CD14-positive monocyte (primary cell): ENCODE measurements at regions not wholly inside any gene's neighbourhood (a gene's known extent, or its start where the extent isn't known, plus 50 kb on each side); places are given as distances from the start of the nearest gene placed in this dataset.
A peak's percentile ranks its signal among the peaks of the same experiment; 100 is the strongest.

Experiments
- DNase-seq, 3 donors: peaks; one replicate each; pipeline ENCODE4 v3.0.0-alpha.2; 2011 to 2022
- H2AFZ ChIP-seq: 2 replicates; pipeline ENCODE4 v1.6.0; 2012; ENCODE audit warnings: mild to moderate bottlenecking, low read depth, low read length, inconsistent platforms; ENCODE audit not compliant: insufficient read depth, poor library complexity, severe bottlenecking
- H3K27ac ChIP-seq, 2 donors: 1 replicate in 1 of 2; 2 replicates in 1 of 2; pipeline ENCODE4 v1.5.1; 2012 to 2013; ENCODE audit warnings: low read length in 2 of 2, control low read depth in 1 of 2, inconsistent platforms in 1 of 2, low read depth in 1 of 2, mild to moderate bottlenecking in 1 of 2
- H3K27me3 ChIP-seq, 2 donors: one replicate each; pipeline versions ENCODE4 v1.6.0 to v1.6.1; 2011 to 2013; ENCODE audit warnings: low read length in 2 of 2; ENCODE audit not compliant: control insufficient read depth in 2 of 2, insufficient read depth in 2 of 2
- H3K36me3 ChIP-seq, 2 donors: replicated peaks in 1 of 2; 1 replicate in 1 of 2; 2 replicates in 1 of 2; pipeline versions ENCODE4 v1.5.1 to v1.6.1; 2012 to 2013; ENCODE audit warnings: low read length in 2 of 2, control low read depth in 1 of 2, inconsistent platforms in 1 of 2, mild to moderate bottlenecking in 1 of 2; ENCODE audit not compliant: insufficient read depth in 2 of 2, control insufficient read depth in 1 of 2
- H3K4me1 ChIP-seq, 2 donors: 1 replicate in 1 of 2; 2 replicates in 1 of 2; pipeline versions ENCODE4 v1.5.1 to v1.6.1; 2012 to 2013; ENCODE audit warnings: low read length in 2 of 2, control low read depth in 1 of 2, inconsistent platforms in 1 of 2, mild to moderate bottlenecking in 1 of 2, moderate library complexity in 1 of 2; ENCODE audit not compliant: insufficient read depth in 2 of 2, control insufficient read depth in 1 of 2
- H3K4me2 ChIP-seq: replicated peaks from 2 replicates; pipeline ENCODE3; 2012; ENCODE audit warnings: low read length, moderate library complexity, mild to moderate bottlenecking; ENCODE audit not compliant: poor library complexity, severe bottlenecking; ENCODE audit errors: extremely low read depth
- H3K4me3 ChIP-seq, 3 experiments: fragments of 200-600 bp in 1 of 3; sonication (generic) in 1 of 3; replicated peaks in 1 of 3; 1 replicate in 2 of 3; 2 replicates in 1 of 3; pipeline ENCODE4 v1.5.1; 2011 to 2013; ENCODE audit warnings: low read length in 3 of 3, mild to moderate bottlenecking in 3 of 3, control low read depth in 2 of 3, low read depth in 2 of 3, inconsistent platforms in 1 of 3, moderate library complexity in 1 of 3
- H3K79me2 ChIP-seq: 2 replicates; pipeline ENCODE4 v1.6.0; 2012; ENCODE audit warnings: mild to moderate bottlenecking, control low read depth, inconsistent platforms, low read length, moderate library complexity; ENCODE audit not compliant: insufficient read depth
- H3K9ac ChIP-seq: 2 replicates; pipeline ENCODE4 v1.6.0; 2017; ENCODE audit warnings: low read length, mild to moderate bottlenecking; ENCODE audit not compliant: insufficient read depth, poor library complexity, severe bottlenecking
- H3K9me3 ChIP-seq, 2 donors: replicated peaks in 1 of 2; 1 replicate in 1 of 2; 2 replicates in 1 of 2; pipeline versions ENCODE4 v1.5.1 to v1.6.1; 2012 to 2013; ENCODE audit warnings: low read length in 2 of 2, control low read depth in 1 of 2; ENCODE audit not compliant: control insufficient read depth in 1 of 2, insufficient read depth in 1 of 2
- H4K20me1 ChIP-seq: 2 replicates; pipeline ENCODE4 v1.6.0; 2012; ENCODE audit warnings: mild to moderate bottlenecking, low read length, control low read depth, moderate library complexity; ENCODE audit not compliant: insufficient read depth
- H3K27ac Mint-ChIP-seq, 7 donors: one replicate each; pipeline ENCODE4 v1.8.0; 2020; ENCODE audit warnings: mild to moderate bottlenecking in 7 of 7, mixed read lengths in 7 of 7, moderate library complexity in 6 of 7, inconsistent platforms in 2 of 7
- H3K27me3 Mint-ChIP-seq, 3 donors: one replicate each; pipeline ENCODE4 v1.8.0; 2021 to 2022; ENCODE audit warnings: low read depth in 3 of 3, mild to moderate bottlenecking in 3 of 3, mixed read lengths in 3 of 3, moderate library complexity in 3 of 3, inconsistent platforms in 1 of 3
- H3K36me3 Mint-ChIP-seq, 2 donors: one replicate each; pipeline ENCODE4 v1.8.0; 2020; ENCODE audit warnings: mixed read lengths in 2 of 2, inconsistent platforms in 1 of 2, mild to moderate bottlenecking in 1 of 2
- H3K4me1 Mint-ChIP-seq: one replicate; pipeline ENCODE4 v1.8.0; 2020; ENCODE audit warnings: mild to moderate bottlenecking, mixed read lengths
- H3K4me3 Mint-ChIP-seq, 2 donors: one replicate each; pipeline ENCODE4 v1.8.0; 2020; ENCODE audit warnings: mild to moderate bottlenecking in 2 of 2, mixed read lengths in 2 of 2, moderate library complexity in 1 of 2
- H3K9me3 Mint-ChIP-seq, 7 donors: one replicate each; pipeline ENCODE4 v1.8.0; 2020 to 2022; ENCODE audit warnings: mixed read lengths in 7 of 7, mild to moderate bottlenecking in 6 of 7, moderate library complexity in 6 of 7, inconsistent platforms in 2 of 7
- CTCF ChIP-seq: fragments of 200-600 bp; IDR thresholded peaks from one replicate; pipeline ENCODE4 v1.8.0; 2022; ENCODE audit warnings: antibody characterized with exemption, mild to moderate bottlenecking
- WGBS: methylation state at CpG from one replicate; pipeline ENCODE4 v1.1.5; 2013; ENCODE audit warnings: missing lambda C conversion rate; ENCODE audit not compliant: insufficient coverage; 5-methylcytosine and 5-hydroxymethylcytosine counted together
- intact Hi-C, 2 donors: fragments of 100-400 bp; cut with micrococcal nuclease; formaldehyde crosslinking; loops; one replicate each; pipeline versions ENCODE4 v1.15.0 to v1.15.1; 2023

GRCh38 chr12:127690161-127690560 is 576.8 kb upstream of the TMEM132C start:
- peak overlapping the region in 1 of 2 donors; percentile 14 for H3K4me3 Mint-ChIP-seq
- H4K20me1 ChIP-seq = no peaks in the 10 kb centered on the region
- no peak overlapping the region for H3K27ac ChIP-seq
- H3K4me3 ChIP-seq = no peak overlapping the region
- WGBS = no CpG with 5 or more reads among the region's 5 CpGs
- peaks cover 0 to 2% (median 0%) of the 10 kb centered on the region in 3 donors for H3K27me3 Mint-ChIP-seq
- H3K9ac ChIP-seq = no peak overlapping the region
- intact Hi-C loops = no loop called here
- H3K36me3 ChIP-seq = no peaks in the 10 kb centered on the region
- no peak overlapping the region for H3K4me2 ChIP-seq
- H3K9me3 Mint-ChIP-seq = peaks cover 0 to 4% (median 0%) of the 10 kb centered on the region in 7 donors
- no peaks in the 10 kb centered on the region for H3K4me1 ChIP-seq
- H3K9me3 ChIP-seq = no peaks in the 10 kb centered on the region
- no peak overlapping the region for H3K27ac Mint-ChIP-seq
- TF ChIP-seq CTCF = no peak
- H2AFZ ChIP-seq = no peak overlapping the region
- H3K27me3 ChIP-seq = no peaks in the 10 kb centered on the region
- no peaks in the 10 kb centered on the region for H3K36me3 Mint-ChIP-seq
- H3K79me2 ChIP-seq = no peaks in the 10 kb centered on the region
- no peak for DNase-seq
- H3K4me1 Mint-ChIP-seq = no peaks in the 10 kb centered on the region

GRCh38 chr12:127696963-127697362 is 570.0 kb upstream of the TMEM132C start:
- no peak overlapping the region for H3K27ac Mint-ChIP-seq
- intact Hi-C loops = no loop called here

More at GRCh38 chr12:127696963-127697362, 570.0 kb upstream of the TMEM132C start:
- H3K9ac ChIP-seq = no peak overlapping the region
- no peaks in the 10 kb centered on the region for H3K4me1 ChIP-seq
- H3K79me2 ChIP-seq = no peaks in the 10 kb centered on the region
- no peaks in the 10 kb centered on the region for H4K20me1 ChIP-seq
- no peak overlapping the region for H2AFZ ChIP-seq
- no peaks in the 10 kb centered on the region for H3K27me3 ChIP-seq
- TF ChIP-seq CTCF = no peak
- H3K9me3 ChIP-seq = peaks cover 3 to 4% of the 10 kb centered on the region in 2 donors
- no peak overlapping the region for H3K4me2 ChIP-seq
- H3K4me1 Mint-ChIP-seq = no peaks in the 10 kb centered on the region
- peaks cover 0 to 4% (median 0%) of the 10 kb centered on the region in 7 donors for H3K9me3 Mint-ChIP-seq
- no peak overlapping the region for H3K4me3 Mint-ChIP-seq
- H3K36me3 ChIP-seq = no peaks in the 10 kb centered on the region
- no peak overlapping the region for H3K27ac ChIP-seq
- H3K36me3 Mint-ChIP-seq = no peaks in the 10 kb centered on the region
- peaks cover 0 to 2% (median 0%) of the 10 kb centered on the region in 3 donors for H3K27me3 Mint-ChIP-seq
- H3K4me3 ChIP-seq = no peak overlapping the region
- no peak for DNase-seq
